ENCODE measurements at regions not wholly inside any gene's neighbourhood (a gene's known extent, or its start where the extent isn't known, plus 50 kb on each side); places are given as distances from the start of the nearest gene placed in this dataset.

DNA sequence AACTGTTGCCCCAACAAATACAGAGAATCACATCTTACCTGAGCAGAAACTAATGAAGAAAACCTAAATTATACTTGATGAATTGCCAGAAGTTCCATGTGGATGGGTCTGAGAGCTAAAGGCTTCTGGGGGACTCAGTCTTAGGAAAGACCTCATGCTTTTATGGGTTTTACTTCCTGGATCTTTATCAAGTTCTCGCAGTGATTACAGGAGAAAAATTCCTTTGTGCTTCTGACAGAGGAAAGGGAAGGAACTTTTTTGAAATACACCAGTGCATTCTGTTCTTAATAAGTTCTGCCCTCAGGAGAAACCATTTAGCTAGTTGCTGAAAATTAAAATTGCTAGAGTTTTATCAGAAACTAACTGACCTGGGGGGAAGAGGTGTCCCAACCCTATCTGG lies 203.9 kb upstream of the KITLG start:
- TF ChIP-seq POLR2A (IDR thresholded peaks at IDR 0.05) (no peak), CTCF (IDR thresholded peaks at IDR 0.05) (no peak)
